HG03432 (cell line): ENCODE measurements at regions not wholly inside any gene's neighbourhood (a gene's known extent, or its start where the extent isn't known, plus 50 kb on each side); places are given as distances from the start of the nearest gene placed in this dataset.

ENCODE experiments used
- ATAC-seq: cut with Tn5 transposase; IDR thresholded peaks from one replicate; pipeline ENCODE4 v1.9.1; 2021; ENCODE audit warnings: mild to moderate bottlenecking, moderate library complexity; ENCODE audit not compliant: unreplicated experiment

DNA sequence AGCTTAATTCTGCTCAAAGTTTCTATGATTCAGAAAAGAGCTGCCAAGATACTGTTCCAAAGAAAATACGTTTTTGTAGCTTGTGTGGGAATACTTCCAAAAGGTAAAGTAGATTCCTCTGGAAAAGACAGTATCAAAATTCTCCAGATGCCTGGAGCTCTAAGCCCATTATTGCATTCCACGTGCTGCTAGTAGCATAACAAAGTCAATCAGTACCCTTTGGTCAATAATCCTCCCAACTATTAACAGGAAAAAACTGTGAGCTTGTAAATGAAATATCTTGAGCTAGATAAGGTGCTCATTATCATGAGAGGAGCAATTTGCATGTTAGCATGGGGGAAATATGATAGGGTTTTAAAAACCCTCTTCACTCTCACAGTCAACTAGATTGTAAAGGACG is 229.5 kb upstream of the TYRP1 start:
- no peak for ATAC-seq

DNA sequence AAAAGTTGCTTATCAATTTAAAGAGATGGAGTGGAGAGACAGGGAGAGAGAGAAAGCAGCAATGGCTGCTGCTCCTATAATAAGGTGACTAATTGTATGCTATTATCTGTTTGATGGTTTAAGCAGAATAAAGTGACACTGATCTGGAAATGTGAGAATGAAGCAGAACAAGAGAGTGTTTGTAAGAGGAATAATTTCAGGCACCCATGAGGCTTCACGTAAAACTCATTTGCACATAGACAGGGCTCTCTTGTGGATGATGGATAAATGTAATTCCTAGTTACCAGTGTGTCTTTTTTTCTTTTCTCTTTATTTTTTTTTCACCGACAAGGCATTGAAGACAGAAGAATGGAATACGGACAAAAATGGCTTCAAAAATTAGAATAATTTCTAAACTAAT is 228.8 kb upstream of the TYRP1 start:
- no peak for ATAC-seq

DNA sequence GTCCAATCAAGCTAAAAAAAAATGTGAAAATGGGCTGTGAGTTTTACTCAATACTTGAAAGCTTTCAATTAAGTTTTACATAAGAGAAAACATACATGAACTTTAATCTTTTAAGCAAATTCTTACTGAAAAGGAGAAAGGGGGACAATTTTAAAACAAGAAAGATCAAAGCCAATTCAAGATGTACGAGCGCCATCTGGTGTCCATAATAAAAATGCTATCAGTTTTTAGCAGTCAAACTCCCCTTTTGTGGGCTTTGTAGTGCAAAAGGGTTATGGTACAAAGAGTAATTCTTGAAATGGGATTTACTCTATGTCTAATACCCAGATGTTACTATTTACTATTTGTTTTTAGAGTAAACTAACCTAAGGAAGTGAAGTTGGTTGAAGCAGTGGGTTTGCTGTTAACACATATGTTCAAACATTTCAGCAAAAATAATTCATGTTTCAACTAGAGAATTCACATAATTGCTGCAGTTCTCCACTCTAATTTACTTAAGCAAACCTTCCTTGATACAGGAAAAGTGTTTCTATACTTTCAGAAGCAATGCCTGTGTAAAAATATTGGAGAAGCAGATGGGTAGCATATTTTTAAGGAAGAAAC is 228.2 kb upstream of the TYRP1 start:
- no peak for ATAC-seq

DNA sequence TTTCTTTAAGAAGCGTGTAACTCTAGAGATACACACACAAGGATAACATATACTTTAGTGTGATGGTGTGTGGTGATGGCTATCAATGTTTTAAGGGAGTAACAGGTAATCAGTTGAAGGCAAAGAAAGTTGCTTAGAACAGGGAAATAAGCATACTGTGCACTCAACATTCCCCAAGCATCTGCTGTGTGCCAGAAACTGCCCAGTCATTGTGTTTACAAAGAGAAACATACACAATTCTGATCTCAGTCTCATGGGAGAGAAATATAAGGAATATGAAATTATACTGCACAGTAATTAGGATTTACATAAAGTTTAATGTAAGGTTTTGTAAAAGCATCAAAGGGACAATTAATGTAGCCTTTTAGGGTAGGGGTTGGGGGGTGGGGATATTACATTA is 224.1 kb upstream of the TYRP1 start:
- no peak for ATAC-seq

DNA sequence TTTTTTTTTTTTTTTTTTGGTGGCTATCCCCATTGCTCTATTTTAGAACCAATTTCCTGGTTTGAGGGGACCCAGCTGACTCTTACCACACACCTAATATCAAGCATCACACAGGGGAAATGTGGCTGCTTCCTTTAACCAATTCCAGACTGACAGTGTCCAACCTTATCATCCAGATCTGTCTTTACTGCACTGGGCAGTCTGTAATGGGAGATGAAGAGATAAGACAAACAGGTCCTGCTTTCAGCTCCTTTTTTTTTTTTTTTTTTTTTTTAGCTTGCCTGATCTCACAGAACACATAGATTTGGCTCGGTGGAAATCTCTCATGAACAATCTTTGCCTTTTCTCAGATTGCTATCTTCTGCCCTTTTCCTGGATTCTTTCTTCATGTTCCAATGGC is 198.8 kb upstream of the TYRP1 start:
- ATAC-seq = no peak

DNA sequence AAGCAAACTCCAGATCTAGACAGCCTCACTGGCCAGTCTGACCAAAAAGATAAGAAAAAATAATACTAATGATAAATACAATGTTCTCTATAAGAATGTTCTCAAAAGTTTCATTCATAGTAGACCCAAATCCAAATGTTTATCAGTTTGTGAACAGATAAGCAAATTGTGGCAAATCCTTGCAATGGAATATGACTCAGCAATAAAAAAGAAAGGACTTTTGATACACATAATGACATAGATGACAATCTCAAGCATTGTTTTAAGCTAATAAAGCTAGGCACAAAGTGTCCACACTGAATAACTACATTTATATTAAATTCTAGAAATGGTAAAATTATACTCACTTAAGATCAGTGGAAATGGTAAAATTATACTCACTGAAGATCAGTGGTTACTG is 195.4 kb upstream of the TYRP1 start:
- ATAC-seq = no peak

DNA sequence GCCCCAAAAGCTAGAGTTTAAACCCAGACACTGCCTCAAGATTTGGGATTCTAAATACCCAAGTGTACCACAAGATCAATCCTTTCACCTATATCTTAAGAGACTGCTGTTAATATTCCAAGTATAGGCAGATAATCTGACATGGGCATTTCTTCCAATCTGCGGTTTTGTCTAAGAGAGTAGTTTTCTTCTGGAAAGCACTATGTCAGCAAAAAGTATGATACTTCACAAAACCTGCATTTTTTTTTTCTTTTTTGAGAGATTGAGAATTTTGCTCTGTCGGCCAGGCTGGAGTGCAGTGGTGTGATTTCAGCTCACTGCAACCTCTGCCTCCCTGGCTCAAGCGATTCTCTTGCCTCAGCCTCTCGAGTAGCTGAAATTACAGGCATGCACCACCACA is 190.7 kb upstream of the TYRP1 start:
- no peak for ATAC-seq

DNA sequence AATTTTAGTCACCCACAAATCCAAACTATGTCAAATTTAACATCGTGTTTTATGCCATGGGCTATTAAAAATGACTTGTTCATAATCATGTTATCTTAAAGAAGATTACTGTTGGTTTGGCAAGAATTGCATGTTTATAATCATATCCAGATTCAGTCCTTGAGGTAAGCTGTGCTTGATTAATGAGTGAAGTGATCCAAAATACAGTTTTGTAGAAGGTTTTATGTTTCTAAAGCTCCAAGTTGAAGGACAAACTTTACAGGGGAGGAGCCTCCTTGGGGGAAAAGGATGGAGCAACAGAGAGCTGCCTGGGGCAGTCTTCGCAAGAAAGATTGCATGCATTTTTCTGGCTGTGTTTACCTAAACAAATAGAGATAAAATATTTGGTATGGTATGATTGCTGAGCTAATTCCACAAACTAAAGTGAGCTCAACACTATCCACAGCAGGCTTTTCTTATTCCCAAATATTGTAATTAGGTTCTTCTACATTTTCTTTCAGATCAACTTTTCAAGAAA is 189.5 kb upstream of the TYRP1 start:
- ATAC-seq = no peak

DNA sequence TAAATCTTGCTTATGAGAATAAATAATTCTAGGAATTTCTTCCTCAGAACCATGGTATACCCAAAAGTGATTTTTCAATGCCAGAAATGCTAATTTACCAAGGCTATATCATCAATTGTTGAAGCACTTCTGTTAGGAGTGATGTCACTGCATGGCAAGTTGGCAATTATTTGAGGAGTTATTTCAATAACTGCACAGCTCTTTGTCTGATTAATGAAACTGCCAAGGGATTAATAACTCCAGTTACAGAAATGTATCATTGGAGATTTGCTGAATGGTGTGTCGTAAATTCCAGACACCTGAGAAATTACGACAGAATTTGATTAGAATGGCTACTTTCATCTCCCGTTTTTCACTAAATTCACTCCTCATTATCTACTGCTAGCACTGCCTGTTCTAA is 182.6 kb upstream of the TYRP1 start:
- ATAC-seq = no peak

DNA sequence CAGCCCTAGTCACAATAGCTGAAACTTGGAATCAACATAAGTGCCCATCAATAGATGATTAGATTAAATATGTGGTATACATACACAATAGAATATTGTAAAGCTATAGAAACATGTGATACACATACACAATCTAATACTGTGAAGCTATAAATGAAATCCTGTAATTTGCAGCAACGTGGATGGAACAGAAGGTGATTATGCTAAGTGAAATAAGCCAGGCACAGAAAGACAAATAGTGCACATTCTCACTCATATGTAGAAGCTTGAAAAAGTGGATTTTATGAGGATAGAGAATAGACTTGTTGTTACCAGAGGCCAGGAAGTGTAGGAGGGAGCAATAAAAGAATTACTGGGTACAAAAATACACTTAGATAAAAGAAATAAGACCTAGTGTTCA is 181.5 kb upstream of the TYRP1 start:
- ATAC-seq = no peak

DNA sequence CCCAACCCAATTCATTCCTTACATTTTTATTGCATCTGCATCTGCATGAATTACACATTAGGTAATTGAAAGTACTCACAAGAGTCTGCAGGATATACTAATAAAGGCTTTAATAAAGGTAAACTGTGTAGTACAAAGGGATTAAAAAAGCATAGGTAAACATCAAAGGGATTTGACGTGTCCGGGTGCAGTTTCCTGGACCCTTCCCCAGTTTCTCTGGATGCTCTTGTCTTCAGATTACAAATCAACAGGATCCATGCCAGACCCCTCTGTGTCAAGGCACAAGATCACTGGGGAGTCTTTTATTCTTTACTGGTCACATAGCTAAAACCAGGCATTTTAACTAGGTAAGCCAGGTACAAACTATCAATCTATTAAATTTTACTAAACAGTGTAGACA is 177.2 kb upstream of the TYRP1 start:
- ATAC-seq = no peak

DNA sequence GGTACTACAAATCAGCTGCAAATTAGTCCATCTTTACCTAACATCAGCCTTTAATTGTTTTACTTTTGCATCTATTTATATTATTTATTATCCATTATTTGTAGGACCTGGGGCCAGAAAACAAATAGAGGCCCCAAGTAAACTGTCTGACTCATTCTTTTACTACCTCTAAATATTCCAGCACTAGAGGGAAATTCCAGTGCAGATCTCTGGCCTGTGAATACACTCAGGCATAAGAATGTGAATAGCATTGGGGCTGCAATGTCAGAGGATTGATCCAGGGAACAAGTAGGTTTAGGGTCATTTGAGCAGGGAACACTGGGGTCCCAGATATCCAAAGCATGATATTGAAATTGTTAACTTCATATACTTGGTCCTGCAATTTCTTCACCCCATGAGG is 176.6 kb upstream of the TYRP1 start:
- no peak for ATAC-seq

DNA sequence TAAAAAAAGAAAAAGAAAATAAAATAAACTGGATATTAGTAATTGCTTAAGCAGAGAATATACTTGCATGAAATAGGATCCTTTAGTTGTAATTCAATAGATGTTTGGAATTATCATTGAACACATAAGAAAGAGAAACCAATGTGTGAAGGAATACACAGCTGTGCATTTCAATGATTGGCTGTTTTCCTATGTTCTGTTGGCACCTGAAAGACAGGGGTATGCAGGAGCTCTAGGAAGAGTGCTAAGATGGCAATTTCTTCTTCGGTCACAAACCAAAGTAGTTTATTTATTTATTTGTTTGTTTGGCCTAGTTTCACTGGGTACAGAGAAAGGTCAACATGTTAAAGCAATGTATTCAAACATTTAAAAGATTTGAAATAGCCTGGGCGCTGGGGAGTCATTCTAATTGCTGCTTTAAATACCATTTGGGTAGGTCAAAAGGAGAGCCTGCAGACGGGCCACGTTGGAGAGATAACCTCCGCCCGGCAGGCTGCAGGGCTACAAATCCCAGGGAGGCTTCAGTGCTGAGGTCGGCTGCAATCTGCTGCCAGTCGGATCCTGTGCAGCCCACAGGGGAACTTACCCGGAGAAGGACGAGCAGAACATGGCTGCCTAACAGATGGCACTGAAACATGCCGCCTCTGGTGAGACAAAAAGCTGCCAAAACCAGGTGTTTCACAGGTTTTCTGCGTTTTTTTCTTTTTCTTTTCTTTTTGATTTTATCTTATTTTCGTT is 154.2 kb upstream of the TYRP1 start:
- no peak for ATAC-seq

DNA sequence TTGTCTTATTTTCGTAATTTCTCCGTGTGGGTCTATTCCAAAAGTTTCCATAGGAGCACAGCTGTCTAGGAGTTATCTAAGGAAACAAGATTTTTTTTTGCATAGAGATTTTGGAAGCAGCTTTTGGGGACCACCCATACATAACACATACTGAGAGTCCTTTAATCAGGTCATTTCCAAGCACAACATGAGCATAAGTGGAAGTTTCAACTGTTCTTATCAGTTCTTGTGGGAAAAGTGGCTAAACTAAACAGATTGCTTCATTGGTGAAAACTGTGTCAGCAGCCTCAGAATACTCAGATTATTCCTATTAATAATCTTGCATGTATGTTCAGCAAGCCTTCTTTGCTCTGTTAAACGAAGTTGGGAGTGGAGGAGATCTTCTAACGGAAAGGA is 153.6 kb upstream of the TYRP1 start:
- no peak for ATAC-seq

DNA sequence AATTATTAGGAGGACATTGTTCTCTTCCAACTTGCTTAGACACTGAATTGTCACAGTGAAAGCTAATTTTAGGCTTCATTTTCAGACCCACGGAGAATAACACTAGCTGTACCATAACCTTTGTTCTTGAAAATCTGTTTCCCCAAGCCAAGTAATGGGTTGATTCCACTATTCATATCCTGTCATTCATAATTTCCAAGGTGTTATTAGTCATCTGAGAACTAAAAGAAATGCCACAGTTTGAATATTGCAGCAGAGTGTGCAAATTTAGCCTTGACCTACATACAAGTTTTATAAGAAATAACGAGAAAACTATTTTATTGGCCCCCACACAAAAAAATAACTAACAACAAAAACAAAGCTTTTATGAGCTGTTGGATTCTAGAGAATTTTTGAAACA is 148.5 kb upstream of the TYRP1 start:
- ATAC-seq = no peak

DNA sequence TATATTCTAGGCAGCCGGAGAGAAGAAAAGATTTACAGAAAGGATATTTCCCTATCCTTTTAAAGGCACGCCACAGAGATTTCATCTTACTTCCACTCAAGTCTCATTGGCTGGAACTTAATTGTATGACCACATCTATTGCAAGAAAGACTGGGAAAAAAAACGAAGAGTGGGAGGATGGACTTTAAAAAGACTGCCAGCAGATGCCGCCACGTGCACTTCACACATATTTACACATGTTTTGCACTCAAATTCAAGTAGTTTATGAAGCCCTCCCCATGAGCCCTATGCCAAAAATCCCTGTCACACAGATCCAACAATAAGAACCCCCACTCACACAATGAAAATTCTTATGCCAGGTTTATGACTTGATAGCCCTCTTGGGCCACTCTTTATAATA is 138.5 kb upstream of the TYRP1 start:
- ATAC-seq = no peak

DNA sequence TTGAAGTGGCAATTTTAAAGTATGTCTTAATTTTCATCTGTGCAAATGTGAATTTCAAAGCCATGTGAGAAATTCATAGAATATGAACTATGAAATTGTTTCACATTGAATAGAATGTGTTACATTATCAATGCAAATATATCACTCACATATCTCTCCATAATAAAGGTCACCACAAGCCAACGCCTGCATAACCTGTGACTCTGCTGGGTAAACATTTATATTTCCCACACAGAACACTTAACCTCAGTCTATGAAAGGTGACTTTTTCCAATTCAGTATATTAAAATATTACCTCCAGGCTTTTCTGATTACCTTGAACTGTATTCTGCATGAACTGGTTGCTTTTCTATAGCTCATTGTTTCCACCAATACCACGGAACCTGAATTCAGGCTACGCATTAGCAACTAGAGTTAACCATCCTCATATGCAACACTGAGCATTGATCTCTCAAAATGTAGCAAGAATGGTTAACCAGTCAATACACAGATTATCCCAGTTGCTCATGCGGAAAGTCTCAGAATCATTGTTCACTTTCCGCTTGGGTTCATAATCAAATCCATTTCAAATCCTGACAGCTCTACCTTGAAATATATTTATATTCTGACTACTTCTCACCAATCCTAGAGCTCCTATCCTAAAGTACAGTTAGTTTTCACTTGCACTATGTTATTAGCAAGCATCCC is 126.6 kb upstream of the TYRP1 start:
- ATAC-seq = no peak

DNA sequence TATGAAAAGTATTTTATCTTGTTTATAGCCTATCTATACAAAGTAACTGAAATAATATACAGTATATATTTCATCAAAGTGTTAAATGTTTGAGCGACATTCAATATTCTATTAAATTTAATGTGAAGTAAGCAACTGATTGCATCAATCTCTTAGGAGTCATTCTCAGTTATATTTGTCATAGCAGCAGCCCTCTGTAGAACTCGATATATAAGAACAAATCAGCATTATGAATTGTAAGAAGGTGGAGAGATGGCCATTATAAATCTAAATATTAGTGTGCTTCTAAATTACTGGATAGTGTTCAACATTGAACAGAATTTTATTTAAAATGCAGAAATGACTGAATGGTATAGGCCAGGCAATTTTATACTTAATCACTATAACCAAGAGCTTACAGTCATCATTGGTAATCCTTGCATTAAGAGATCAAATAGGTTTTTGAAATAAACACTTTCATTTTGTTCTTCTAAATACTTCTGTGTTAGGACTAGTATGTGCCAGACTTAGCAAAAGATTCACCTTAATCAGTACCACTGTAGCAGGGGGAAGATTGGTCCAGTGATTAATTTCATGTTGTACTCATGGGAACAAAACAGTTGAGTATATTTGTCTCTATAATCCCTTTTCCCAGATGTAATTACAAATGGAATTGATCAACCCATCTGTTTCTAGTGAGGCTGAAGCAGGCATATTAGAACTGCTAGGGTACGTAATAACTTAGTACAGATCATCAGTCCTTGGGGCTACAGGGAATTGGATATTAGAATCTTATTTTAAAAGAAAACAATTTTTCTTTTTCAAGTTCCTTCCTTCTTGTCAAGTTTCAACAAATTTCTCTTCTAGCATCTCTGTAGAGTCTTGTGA is 108.3 kb upstream of the TYRP1 start:
- no peak for ATAC-seq

DNA sequence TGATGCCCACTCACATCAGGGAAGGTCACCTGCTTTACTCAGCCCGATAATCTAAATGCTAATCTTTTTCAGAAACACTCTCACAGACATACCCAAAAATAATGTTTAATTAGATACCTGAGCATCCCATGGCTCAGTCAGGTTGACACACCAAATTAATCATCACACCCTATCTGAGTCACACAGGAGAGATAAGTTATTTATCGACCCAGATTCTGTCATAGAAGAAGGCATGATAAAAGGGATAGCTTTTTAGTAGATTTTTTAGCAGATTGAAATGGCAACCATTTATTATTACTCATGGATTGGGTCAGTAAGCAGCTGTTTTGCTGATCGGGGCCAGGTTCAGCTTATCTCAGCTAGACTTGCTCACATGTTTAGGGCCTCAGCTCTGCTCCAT is 97.8 kb upstream of the TYRP1 start:
- no peak for ATAC-seq

DNA sequence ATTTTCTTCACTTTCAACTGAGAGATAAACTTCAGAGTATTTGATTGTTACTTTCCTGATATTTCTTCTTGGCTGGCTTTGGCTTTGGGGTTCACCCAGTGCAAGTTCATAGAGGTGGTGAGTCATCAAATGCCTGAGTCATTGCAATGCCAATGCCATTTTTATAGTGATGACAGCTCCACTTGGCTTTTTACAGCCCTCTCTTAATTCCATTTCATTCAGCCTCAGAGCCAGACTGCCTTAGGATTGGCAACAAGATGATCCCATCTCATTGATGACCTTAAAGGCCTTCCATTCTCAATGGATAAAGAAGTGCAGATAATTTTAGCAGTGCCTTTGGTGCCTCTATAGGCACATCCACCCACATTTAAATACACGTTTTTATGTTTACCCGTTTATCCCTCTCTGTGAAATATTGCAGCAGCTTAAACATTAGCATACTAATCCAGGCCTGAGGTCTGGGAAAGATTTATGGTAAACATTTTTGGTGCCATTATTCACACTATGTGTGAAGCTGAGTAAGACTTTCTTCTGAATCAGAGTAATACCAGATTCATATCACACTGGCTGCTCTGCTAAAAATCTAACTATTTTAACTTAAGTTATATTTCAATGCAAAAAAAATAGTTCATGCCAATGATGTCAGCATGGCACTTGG is 88.9 kb upstream of the TYRP1 start:
- ATAC-seq = no peak
